Cerebellar cortex (tissue), 1 donor: ENCODE measurements at regions not wholly inside any gene's neighbourhood (a gene's known extent, or its start where the extent isn't known, plus 50 kb on each side); places are given as distances from the start of the nearest gene placed in this dataset.
"Not testable (repeated sequence)": the region's sequence is repeated elsewhere in the genome, so short reads cannot be mapped to it uniquely, and the experiment has no call there.

Experiments
- DNase-seq: peaks from one replicate; pipeline ENCODE4 v3.0.0-alpha.2; 2015; ENCODE audit warnings: low spot score

GRCh38 chr3:5357089-5357488 is 169.6 kb downstream of the EDEM1 start:
- DNase-seq, result no peak

- no peak for DNase-seq
These were observed 171.4 kb downstream of the EDEM1 start for GRCh38 chr3:5358911-5359310.

- DNase-seq, result no peak
These were observed 172.9 kb downstream of the EDEM1 start for GRCh38 chr3:5360453-5360852.

DNA sequence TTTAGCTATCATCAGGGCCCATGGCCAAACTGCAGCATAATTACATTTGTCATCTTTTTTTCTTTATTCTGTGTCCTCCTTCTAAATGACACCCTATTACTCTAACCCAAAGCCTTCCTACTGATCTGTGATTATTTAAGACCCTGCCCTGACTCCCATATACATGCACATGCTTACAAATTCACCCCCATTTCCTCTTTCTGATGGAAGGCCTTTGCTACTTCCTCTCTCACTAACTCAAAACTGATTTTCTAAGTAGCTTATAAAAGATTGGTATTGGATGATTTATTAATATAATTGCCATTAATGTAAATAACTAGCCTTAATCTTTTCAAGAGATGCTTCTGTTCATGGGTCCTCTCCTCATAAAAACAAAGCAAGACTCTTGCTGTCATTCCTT is 179.2 kb downstream of the EDEM1 start:
- no peak for DNase-seq

- not testable (repeated sequence) for DNase-seq
These were observed 184.0 kb downstream of the EDEM1 start for GRCh38 chr3:5371555-5371954.

GRCh38 chr3:5376761-5377160 is 189.3 kb downstream of the EDEM1 start:
- no peak for DNase-seq

DNA sequence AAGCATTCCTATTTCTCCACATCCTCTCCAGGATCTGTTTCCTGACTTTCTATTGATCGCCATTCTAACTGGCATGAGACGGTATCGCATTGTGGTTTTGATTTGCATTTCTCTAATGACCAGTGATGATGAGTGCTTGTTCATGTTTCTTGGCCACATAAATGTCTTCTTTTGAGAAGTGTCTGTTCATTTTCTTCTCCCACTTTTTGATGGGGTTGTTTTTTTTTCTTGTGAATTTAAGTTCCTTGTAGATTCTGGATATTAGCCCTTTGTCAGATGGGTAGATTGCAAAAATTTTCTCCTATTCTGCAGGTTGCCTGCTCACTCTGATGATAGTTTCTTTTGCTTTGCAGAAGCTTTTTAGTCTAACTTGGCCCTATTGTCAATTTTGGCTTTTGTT is 191.8 kb downstream of the EDEM1 start:
- not testable (repeated sequence) for DNase-seq

DNA sequence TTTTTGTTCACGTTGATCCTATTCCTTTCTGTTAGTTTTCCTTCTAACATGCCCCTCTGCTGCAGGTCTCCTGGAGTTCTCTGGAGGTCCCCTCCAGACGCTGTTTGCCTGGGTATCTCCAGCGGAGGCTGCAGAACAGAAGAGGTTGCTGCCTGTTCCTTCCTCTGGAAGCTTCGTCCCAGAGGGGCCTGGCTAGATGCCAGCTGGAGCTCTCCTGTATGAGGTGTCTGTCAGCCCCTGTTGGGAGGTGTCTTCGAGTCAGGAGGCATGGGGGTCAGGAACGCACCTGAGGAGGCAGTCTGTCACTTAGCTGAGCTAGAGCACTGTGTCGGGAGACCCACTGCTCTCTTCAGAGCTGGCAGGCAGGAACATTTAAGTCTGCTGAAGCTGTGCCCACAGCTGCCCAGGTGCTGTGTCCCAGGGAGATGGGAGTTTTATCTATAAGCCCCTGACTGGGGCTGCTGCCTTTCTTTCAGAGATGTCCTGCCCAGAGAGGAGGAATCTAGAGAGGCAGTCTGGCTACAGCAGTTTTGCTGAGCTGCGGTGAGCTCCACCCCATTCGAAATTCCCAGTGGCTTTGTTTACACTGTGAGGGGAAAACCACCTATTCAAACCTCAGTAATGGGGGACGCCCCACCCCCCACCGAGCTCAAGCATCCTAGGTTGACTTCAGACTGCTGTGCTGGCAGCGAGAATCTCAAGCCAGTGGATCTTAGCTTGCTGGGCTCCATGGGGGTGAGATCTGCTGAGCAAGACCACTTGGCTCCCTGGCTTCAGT is 196.2 kb downstream of the EDEM1 start:
- DNase-seq, result not testable (repeated sequence)

- no peak for DNase-seq
These were observed 197.2 kb downstream of the EDEM1 start for GRCh38 chr3:5384557-5385236.

- no peak for DNase-seq
These were observed 200.6 kb downstream of the EDEM1 start for GRCh38 chr3:5388091-5388490.

DNA sequence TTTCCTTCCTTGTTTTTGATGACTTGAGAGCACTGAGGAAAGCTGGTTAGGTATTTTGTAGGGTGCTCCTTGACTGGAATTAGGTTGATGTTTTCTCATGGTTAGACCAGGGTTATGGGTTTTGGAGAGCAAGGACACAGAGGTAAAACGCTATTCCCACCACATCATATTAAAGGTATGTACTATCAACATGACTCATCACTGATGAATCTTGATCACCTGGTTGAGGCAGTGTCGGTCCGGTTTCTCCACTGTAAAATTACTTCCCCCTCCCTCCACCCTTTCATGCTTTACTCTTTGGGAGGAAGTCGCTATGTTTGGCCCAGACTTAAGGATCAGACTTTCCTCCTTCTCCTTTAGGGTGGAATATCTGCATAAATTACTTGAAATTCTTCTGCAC is 201.6 kb downstream of the EDEM1 start:
- DNase-seq, result no peak

GRCh38 chr3:5390221-5390620 is 202.7 kb downstream of the EDEM1 start:
- no peak for DNase-seq

DNA sequence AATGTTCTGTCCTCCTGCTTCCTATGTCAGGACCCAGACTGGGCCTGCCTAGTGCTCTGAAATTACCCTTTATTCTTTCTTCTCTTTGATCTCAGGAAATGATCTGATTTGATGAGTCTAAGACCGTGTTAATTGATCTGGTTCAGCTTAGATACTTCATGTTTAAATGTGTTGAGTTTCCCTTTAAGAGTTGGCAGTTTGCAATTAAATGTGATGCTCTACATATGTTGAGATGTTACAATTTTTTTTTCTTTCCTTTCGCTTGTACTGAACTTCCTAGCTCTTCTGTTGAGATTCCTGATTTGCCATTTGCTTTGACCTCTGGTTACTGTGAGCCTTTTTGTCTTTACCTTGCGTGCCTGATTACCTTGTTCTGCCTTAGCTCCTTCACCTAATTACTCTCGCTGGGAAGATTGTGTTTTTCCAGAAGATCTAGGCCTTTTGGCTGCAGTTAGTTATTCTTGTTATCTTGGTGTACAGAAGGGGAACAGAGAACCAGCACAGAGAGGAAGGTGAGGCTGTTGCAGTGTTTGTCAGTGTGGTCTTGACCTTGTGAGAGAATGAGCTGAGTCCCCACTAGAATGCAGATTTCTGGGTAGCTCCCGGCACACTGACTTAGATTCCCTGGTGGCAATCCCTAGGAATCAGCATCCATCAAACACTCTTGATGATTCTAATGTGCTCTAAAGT is 203.6 kb downstream of the EDEM1 start:
- no peak for DNase-seq

GRCh38 chr3:5401002-5401401 is 213.5 kb downstream of the EDEM1 start:
- DNase-seq, result no peak

GRCh38 chr3:5404718-5405117 is 217.2 kb downstream of the EDEM1 start:
- DNase-seq, result no peak

- DNase-seq, result no peak
These were observed 224.3 kb downstream of the EDEM1 start for GRCh38 chr3:5411786-5412185.

GRCh38 chr3:5423076-5423475 is 235.6 kb downstream of the EDEM1 start:
- DNase-seq, result no peak

GRCh38 chr3:5423523-5423922 is 236.0 kb downstream of the EDEM1 start:
- no peak for DNase-seq

DNA sequence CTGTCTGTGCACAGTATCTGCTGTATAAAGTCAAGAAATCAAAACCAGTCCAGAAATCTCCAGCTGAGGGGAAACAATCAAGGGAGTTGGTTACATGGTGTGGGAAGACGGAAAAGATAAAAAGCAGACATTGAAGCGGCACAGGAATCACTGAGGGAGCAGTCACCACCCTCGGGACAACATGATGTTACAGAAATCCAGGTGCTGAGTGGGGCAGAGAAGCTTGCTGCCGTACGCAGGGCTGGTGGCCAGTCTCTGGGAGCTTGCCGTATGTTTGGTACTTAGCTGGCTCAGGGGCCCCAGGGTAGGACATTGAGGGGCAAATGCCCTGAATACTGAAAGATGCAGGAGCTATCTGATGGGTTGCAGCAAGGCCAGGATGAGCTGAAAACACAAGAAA is 237.9 kb downstream of the EDEM1 start:
- DNase-seq, result no peak

- DNase-seq, result peak; percentile 47
These were observed 238.8 kb downstream of the EDEM1 start for GRCh38 chr3:5426094-5426883.

DNA sequence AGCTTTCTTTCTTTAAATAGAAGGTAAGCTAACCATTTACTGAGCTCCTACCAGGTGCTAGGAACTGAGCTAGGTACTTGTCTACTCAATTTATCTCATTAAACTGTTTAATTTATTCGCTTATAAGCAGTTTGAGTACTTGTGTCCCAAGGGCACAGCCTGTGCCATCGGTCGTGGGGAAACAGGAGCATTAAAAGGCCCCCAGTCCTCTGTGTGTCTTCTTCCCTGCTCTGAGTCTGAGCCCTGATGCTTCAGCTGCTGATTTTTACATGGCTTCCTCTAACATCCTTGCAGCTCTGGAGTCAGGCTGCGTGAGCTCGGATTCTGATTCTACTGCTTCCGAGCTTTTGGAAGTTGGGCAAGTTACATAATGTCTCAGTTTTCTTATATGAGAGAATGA is 239.5 kb downstream of the EDEM1 start:
- no peak for DNase-seq

DNA sequence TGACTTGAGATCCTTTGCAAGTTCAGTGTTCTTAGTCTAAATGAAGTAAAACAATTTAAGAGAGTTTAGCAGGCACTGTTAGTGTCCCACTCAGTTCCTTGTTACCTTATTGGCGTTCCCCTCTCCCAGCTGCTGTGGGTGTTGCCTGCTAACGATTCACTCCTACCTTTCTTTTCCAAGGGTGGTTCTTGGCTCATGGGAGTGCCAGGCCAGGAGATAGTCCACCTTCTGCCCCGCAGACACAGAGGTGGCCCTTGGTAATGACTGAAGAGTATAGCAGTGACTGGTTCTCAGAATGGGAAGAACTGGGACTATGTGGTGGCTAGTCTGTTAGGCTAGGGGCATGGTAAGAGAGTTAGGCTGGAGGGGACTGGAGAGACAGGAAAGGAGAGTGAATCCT is 240.4 kb downstream of the EDEM1 start:
- DNase-seq, result no peak
